ENCODE measurements at regions not wholly inside any gene's neighbourhood (a gene's known extent, or its start where the extent isn't known, plus 50 kb on each side); places are given as distances from the start of the nearest gene placed in this dataset.

DNA sequence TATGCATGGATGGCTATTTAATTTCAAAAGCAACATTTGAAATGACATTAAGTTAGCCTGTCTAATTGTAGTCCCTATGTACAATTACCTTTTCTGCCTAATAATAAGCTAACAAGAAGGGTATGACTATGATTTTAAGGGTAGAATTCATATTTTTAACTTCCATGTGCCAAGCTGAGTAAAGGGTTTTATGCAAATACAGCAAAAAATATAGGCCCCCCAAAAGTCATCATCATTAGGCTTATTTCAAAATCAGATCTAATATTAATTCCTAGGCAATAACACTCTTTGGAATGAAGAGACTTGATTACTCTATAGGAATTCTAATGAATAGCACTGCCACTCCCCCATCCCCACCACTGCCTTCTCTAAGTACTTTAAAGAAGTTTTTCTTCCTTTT is 155.9 kb upstream of the DYNLRB2 start:
- H3F3A ChIP-seq (ENCODE audit: low read length, unreplicated experiment): no peaks in the 10 kb centered on the region
- ATAC-seq (no peak), DNase-seq (no peak)
- no peaks in the 10 kb centered on the region for H3K79me2 ChIP-seq (ENCODE audit: low read length)
- no peaks in the 10 kb centered on the region for H3K9me2 ChIP-seq (replicated peaks; ENCODE audit: low read length)
- H3K4me2 ChIP-seq (ENCODE audit: low read length): no peak overlapping the region
- no peaks in the 10 kb centered on the region for H4K20me1 ChIP-seq (ENCODE audit: low read length)
- H3K27me3 ChIP-seq (ENCODE audit: low read length): peaks cover 5% of the 10 kb centered on the region; the same call in 1 of the 2 replicates
- ChIA-PET CTCF (interaction anchor here (0.6 kb wide), 1 partner anchor 142 kb away, joined by 4 read pairs; no protein-coding TSS in a partner anchor), POLR2A (ENCODE audit: unreplicated experiment) (no interaction called here)
- no peak overlapping the region for H2AFZ ChIP-seq (ENCODE audit: low read length)
- no peak overlapping the region for H3K4me3 ChIP-seq (ENCODE audit: low read length)
- no peaks in the 10 kb centered on the region for H3K4me1 ChIP-seq (ENCODE audit: insufficient read depth, low read length)
- intact Hi-C loops (cut with micrococcal nuclease): no loop called here
- TF ChIP-seq EZH2 (IDR thresholded peaks at IDR 0.05; ENCODE audit: low read length, unreplicated experiment) (no peak), EZH2phosphoT487 (IDR thresholded peaks at IDR 0.05; ENCODE audit: borderline replicate concordance, low read length) (no peak)
- TF ChIP-seq, protein P1, sequence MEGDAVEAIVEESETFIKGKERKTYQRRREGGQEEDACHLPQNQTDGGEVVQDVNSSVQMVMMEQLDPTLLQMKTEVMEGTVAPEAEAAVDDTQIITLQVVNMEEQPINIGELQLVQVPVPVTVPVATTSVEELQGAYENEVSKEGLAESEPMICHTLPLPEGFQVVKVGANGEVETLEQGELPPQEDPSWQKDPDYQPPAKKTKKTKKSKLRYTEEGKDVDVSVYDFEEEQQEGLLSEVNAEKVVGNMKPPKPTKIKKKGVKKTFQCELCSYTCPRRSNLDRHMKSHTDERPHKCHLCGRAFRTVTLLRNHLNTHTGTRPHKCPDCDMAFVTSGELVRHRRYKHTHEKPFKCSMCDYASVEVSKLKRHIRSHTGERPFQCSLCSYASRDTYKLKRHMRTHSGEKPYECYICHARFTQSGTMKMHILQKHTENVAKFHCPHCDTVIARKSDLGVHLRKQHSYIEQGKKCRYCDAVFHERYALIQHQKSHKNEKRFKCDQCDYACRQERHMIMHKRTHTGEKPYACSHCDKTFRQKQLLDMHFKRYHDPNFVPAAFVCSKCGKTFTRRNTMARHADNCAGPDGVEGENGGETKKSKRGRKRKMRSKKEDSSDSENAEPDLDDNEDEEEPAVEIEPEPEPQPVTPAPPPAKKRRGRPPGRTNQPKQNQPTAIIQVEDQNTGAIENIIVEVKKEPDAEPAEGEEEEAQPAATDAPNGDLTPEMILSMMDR (conservative IDR thresholded peaks at IDR 0.05; ENCODE audit: low read depth, low read length): no peak
- no peaks in the 10 kb centered on the region for H3K9me3 ChIP-seq (ENCODE audit: low read length)
- BruUV-seq (replicated peaks): no TSS peak
- no peak overlapping the region for H3K9ac ChIP-seq (ENCODE audit: low read length)
- H3K36me3 ChIP-seq (ENCODE audit: low read depth, low read length): no peaks in the 10 kb centered on the region
- H3K27ac ChIP-seq (ENCODE audit: low read length): no peak overlapping the region

- Histone ChIP-seq H3K27ac (ENCODE audit: low read length) (no peak overlapping the region), H3K9me2 (replicated peaks; ENCODE audit: low read length) (no peaks in the 10 kb centered on the region), H3K4me3 (ENCODE audit: low read length) (no peak overlapping the region), H3K9me3 (ENCODE audit: low read length) (no peaks in the 10 kb centered on the region), H3K27me3 (ENCODE audit: low read length) (peaks cover 5% of the 10 kb centered on the region; the same call in 1 of the 2 replicates), H3K4me1 (ENCODE audit: insufficient read depth, low read length) (no peaks in the 10 kb centered on the region), H4K20me1 (ENCODE audit: low read length) (no peaks in the 10 kb centered on the region), H3K79me2 (ENCODE audit: low read length) (no peaks in the 10 kb centered on the region), H3K4me2 (ENCODE audit: low read length) (no peak overlapping the region), H2AFZ (ENCODE audit: low read length) (no peak overlapping the region), H3K36me3 (ENCODE audit: low read depth, low read length) (no peaks in the 10 kb centered on the region), H3K9ac (ENCODE audit: low read length) (no peak overlapping the region), H3F3A (ENCODE audit: low read length, unreplicated experiment) (no peaks in the 10 kb centered on the region)
- no peak for TF ChIP-seq EZH2 (IDR thresholded peaks at IDR 0.05; ENCODE audit: low read length, unreplicated experiment)
- no peak for TF ChIP-seq EZH2phosphoT487 (IDR thresholded peaks at IDR 0.05; ENCODE audit: borderline replicate concordance, low read length)
- TF ChIP-seq, protein P1 (conservative IDR thresholded peaks at IDR 0.05; ENCODE audit: low read depth, low read length): no peak
- ChIA-PET POLR2A (ENCODE audit: unreplicated experiment) (no interaction called here), CTCF (no interaction called here)
- ATAC-seq: no peak
- BruUV-seq (replicated peaks): no TSS peak
- DNase-seq: no peak
- intact Hi-C loops (cut with micrococcal nuclease): no loop called here
These were observed 160.3 kb upstream of the DYNLRB2 start for GRCh38 chr16:80380514-80380913.

DNA sequence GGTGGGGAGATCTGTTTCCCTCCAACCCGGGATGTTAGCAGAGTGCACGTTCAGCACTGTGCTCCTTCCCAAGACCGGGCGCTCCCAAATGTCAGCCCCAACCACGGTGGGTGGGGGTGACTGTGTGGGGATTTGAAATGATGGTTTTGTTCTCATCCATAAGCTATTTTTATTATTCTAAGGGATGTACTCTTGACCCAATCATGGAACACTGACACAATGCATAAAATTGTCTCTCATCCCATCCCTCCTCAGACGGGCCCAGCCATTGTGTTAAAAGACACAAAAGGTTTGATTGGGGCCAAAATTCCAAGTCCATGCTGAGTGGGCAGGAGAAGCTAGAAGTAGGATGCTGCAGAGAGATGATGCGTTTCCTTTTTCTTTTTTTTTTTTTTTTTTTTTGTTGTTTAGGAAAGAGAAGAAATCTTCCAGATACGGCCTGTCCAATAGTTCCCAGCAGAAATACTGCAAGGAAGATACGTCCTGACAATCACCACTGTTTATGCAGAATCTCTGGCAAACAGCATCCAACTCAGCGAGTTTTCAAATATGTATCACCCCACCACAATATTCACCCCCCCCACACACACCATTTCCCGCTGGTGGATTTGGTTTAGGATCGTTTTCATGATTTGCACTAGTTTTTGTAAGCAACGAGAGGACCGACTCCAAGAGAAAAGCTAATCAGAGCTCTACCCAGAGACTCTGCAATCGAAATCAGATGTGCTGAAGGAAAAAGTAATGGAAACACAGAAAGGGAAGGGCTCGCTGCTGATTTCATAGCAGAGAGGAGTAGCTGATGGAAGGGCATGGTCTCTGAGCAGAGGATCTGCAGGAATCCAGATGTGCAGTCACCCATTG is 163.5 kb upstream of the DYNLRB2 start:
- Histone ChIP-seq H3K79me2 (ENCODE audit: low read length) (no peaks in the 10 kb centered on the region), H3K4me3 (ENCODE audit: low read length) (no peak overlapping the region), H3K27ac (ENCODE audit: low read length) (no peak overlapping the region), H4K20me1 (ENCODE audit: low read length) (no peaks in the 10 kb centered on the region), H2AFZ (ENCODE audit: low read length) (no peak overlapping the region), H3K36me3 (ENCODE audit: low read depth, low read length) (no peaks in the 10 kb centered on the region), H3K9ac (ENCODE audit: low read length) (no peak overlapping the region), H3K9me2 (replicated peaks; ENCODE audit: low read length) (no peaks in the 10 kb centered on the region), H3F3A (ENCODE audit: low read length, unreplicated experiment) (no peaks in the 10 kb centered on the region), H3K9me3 (ENCODE audit: low read length) (no peaks in the 10 kb centered on the region), H3K27me3 (ENCODE audit: low read length) (peaks cover 1% of the 10 kb centered on the region; the same call in 1 of the 2 replicates), H3K4me2 (ENCODE audit: low read length) (no peak overlapping the region), H3K4me1 (ENCODE audit: insufficient read depth, low read length) (no peaks in the 10 kb centered on the region)
- no TSS peak for BruUV-seq (replicated peaks)
- DNase-seq: no peak
- intact Hi-C loops (cut with micrococcal nuclease): no loop called here
- TF ChIP-seq EZH2phosphoT487 (IDR thresholded peaks at IDR 0.05; ENCODE audit: borderline replicate concordance, low read length) (no peak), EZH2 (IDR thresholded peaks at IDR 0.05; ENCODE audit: low read length, unreplicated experiment) (no peak)
- TF ChIP-seq, protein P1 (conservative IDR thresholded peaks at IDR 0.05; ENCODE audit: low read depth, low read length): no peak
- CTCF ChIA-PET: no interaction called here
- no peak for ATAC-seq
- POLR2A ChIA-PET (ENCODE audit: unreplicated experiment): no interaction called here

Measured in PC-3 (cell line).